Endothelial cell of umbilical vein (primary cell): ENCODE measurements at regions not wholly inside any gene's neighbourhood (a gene's known extent, or its start where the extent isn't known, plus 50 kb on each side); places are given as distances from the start of the nearest gene placed in this dataset.

ENCODE experiments used
- BruUV-seq: library from RNA; stranded (reverse); fragments of 400-500 nt; replicated peaks from 2 replicates; lab custom pipeline; 2021; lab: Mats Ljungman, UMichigan
- CTCF ChIA-PET: fragments of 300-600, 350-600 bp; sonication (Branson Sonifier 250); formaldehyde crosslinking; loops from one replicate; lab custom pipeline; 2021; ENCODE audit warnings: antibody characterized with exemption, inconsistent platforms; lab: Charles Lee
- POLR2A ChIA-PET: fragments of 300-600, 350-600 bp; sonication (Branson Sonifier 250); formaldehyde crosslinking; loops from one replicate; lab custom pipeline; 2021; ENCODE audit warnings: antibody characterized with exemption, inconsistent platforms; lab: Charles Lee
- DNase-seq: peaks from one replicate; pipeline ENCODE4 v3.0.0-alpha.2; 2011; ENCODE audit warnings: low read depth, low spot score
- FAIRE-seq: peaks from 2 replicates; lab custom pipeline; 2011; peaks lifted over from hg19 to GRCh38; lab: Jason Lieb, UNC
- H2AFZ ChIP-seq: 2 replicates; pipeline ENCODE4 v1.6.0; 2012; ENCODE audit warnings: low read depth, low read length, control low read depth, inconsistent platforms
- H3K27ac ChIP-seq: 2 replicates; pipeline ENCODE4 v1.5.1; 2011; ENCODE audit warnings: low read depth, mild to moderate bottlenecking, control low read depth, low read length, moderate library complexity; ENCODE audit not compliant: insufficient read depth
- H3K27me3 ChIP-seq, 2 experiments: 2 replicates each; pipeline versions ENCODE4 v1.6.0 to v1.6.1; 2011; ENCODE audit warnings: low read length in 2 of 2, mixed read lengths in 1 of 2; ENCODE audit not compliant: control insufficient read depth in 2 of 2, insufficient read depth in 2 of 2
- H3K36me3 ChIP-seq, 2 experiments: 2 replicates in 1 of 2; 3 replicates in 1 of 2; pipeline ENCODE4 v1.5.1; 2011; ENCODE audit warnings: low read length in 2 of 2, mild to moderate bottlenecking in 1 of 2, moderate library complexity in 1 of 2; ENCODE audit not compliant: control insufficient read depth in 2 of 2, insufficient read depth in 2 of 2; ENCODE audit errors: extremely low read depth in 1 of 2
- H3K4me1 ChIP-seq: 3 replicates; pipeline ENCODE4 v1.5.1; 2011; ENCODE audit warnings: mild to moderate bottlenecking, low read length; ENCODE audit not compliant: control insufficient read depth, insufficient read depth; ENCODE audit errors: extremely low read depth
- H3K4me2 ChIP-seq: 2 replicates; pipeline ENCODE4 v1.6.1; 2011; ENCODE audit warnings: low read length, control low read depth, mixed read lengths; ENCODE audit not compliant: insufficient read depth
- H3K4me3 ChIP-seq, 3 experiments: fragments of 200-600 bp in 1 of 3; sonication (generic), shearing (Covaris generic) in 1 of 3; replicated peaks in 1 of 3; 2 replicates each; pipeline ENCODE4 v1.5.1; 2011 to 2016; ENCODE audit warnings: control low read depth in 3 of 3, low read length in 3 of 3, mild to moderate bottlenecking in 2 of 3, inconsistent platforms in 1 of 3, low read depth in 1 of 3, moderate library complexity in 1 of 3; ENCODE audit not compliant: insufficient read depth in 1 of 3
- H3K79me2 ChIP-seq: 2 replicates; pipeline ENCODE4 v1.6.0; 2012; ENCODE audit warnings: low read length, inconsistent platforms; ENCODE audit not compliant: control insufficient read depth, insufficient read depth
- H3K9ac ChIP-seq: replicated peaks from 2 replicates; pipeline ENCODE3; 2011; ENCODE audit warnings: low read length, control low read depth; ENCODE audit not compliant: insufficient read depth; ENCODE audit errors: extremely low read depth
- H3K9me1 ChIP-seq: replicated peaks from 3 replicates; pipeline ENCODE4 v1.6.0; 2011; ENCODE audit warnings: mild to moderate bottlenecking, low read length; ENCODE audit not compliant: control insufficient read depth, insufficient read depth; ENCODE audit errors: extremely low read depth
- H3K9me3 ChIP-seq: replicated peaks from 2 replicates; pipeline ENCODE4 v1.5.1; 2012; ENCODE audit warnings: low read length, inconsistent platforms; ENCODE audit not compliant: control insufficient read depth, insufficient read depth
- H4K20me1 ChIP-seq: replicated peaks from 2 replicates; pipeline ENCODE3; 2011; ENCODE audit warnings: mild to moderate bottlenecking, low read length; ENCODE audit not compliant: control insufficient read depth, insufficient read depth; ENCODE audit errors: extremely low read depth
- FOS ChIP-seq: IDR thresholded peaks from 2 replicates; pipeline ENCODE4 v1.6.1; 2011; ENCODE audit warnings: mild to moderate bottlenecking, low read length, moderate library complexity, borderline replicate concordance; ENCODE audit not compliant: insufficient read depth
- GATA2 ChIP-seq: IDR thresholded peaks from 2 replicates; pipeline ENCODE4 v1.7.0; 2011; ENCODE audit warnings: low read depth, mild to moderate bottlenecking, moderate library complexity, mixed read lengths, low read length; ENCODE audit not compliant: insufficient read length, insufficient read depth
- JUN ChIP-seq: IDR thresholded peaks from 2 replicates; pipeline ENCODE4 v1.6.1; 2011; ENCODE audit warnings: borderline replicate concordance, low read depth; ENCODE audit not compliant: insufficient read length, insufficient read depth
- MYC ChIP-seq: IDR thresholded peaks from one replicate; pipeline ENCODE4 v1.6.1; 2011; ENCODE audit warnings: mild to moderate bottlenecking, low read depth, low read length
- POLR2A ChIP-seq: IDR thresholded peaks from 2 replicates; pipeline ENCODE4 v1.6.1; 2012; ENCODE audit warnings: low read depth, mild to moderate bottlenecking, control low read depth, low read length
- POLR2AphosphoS5 ChIP-seq: IDR thresholded peaks from 2 replicates; pipeline ENCODE4 v1.6.1; 2012; ENCODE audit warnings: low read depth, mild to moderate bottlenecking, control low read depth, low read length, moderate library complexity; ENCODE audit not compliant: insufficient read depth
- dilution Hi-C: fragments of 300-500 bp; cut with MboI; formaldehyde crosslinking; loops from one replicate; pipeline ENCODE4 v1.15.0; 2019; ENCODE audit warnings: low sequenced_read_pairs; ENCODE audit not compliant: extremely low pct_ligation_motif_present
- intact Hi-C: fragments of 100-400 bp; cut with micrococcal nuclease; formaldehyde crosslinking; loops from one replicate; pipeline ENCODE4 v1.10.0; 2022
- TF ChIP-seq, protein P1 (sequence below), 2 donors: IDR thresholded peaks; 1 replicate in 1 of 2; 2 replicates in 1 of 2; pipeline ENCODE4 v1.5.1; 2011; ENCODE audit warnings: low read length in 2 of 2, mild to moderate bottlenecking in 2 of 2, moderate library complexity in 2 of 2, control low read depth in 1 of 2, inconsistent platforms in 1 of 2, low read depth in 1 of 2; ENCODE audit not compliant: insufficient read depth in 1 of 2; ENCODE audit errors: extremely low read depth in 1 of 2

DNA sequence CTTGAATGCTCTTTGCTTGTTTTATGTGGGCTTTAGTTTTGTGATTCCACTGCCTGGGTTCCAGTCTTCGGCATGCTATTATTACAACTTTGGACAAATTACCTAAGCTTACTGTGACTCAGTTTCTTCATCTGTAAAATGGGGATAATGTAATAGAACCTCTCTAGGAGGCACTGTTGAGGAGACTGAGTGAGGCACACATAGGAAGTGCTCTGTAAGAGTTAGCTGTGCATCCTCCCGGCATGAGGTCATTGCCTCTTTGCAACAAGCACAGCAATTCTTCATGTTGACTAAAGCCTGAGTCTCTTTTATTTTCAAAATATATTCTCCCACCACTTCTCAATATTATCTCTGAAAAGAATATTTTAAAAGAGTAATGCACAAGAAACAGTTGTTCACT, 227.4 kb downstream of the DLEU7 start:
- Histone ChIP-seq H3K27me3 (peaks cover 0 to 2% of the 10 kb centered on the region in 2 experiments), H3K9me1 (no peaks in the 10 kb centered on the region), H3K9ac (no peak overlapping the region), H3K4me1 (peaks cover 21% of the 10 kb centered on the region), H4K20me1 (no peaks in the 10 kb centered on the region), H3K4me2 (no peak overlapping the region), H3K36me3 (no peaks in the 10 kb centered on the region), H2AFZ (no peak overlapping the region), H3K27ac (no peak overlapping the region), H3K9me3 (no peaks in the 10 kb centered on the region), H3K4me3 (no peak overlapping the region), H3K79me2 (no peaks in the 10 kb centered on the region)
- TF ChIP-seq JUN, result no peak
- TF ChIP-seq GATA2, result no peak
- TF ChIP-seq FOS, result peak; percentile 63
- FAIRE-seq, result peak; percentile 55
- dilution Hi-C loops (no loop called here), intact Hi-C loops (loop anchor here (5.0 kb wide), 1 partner anchor 534 kb away; no protein-coding TSS in a partner anchor)
- CTCF ChIA-PET, result interaction anchor here (1.3 to 2.4 kb wide), 4 partner anchors 14 to 619 kb away, joined by 3 to 5 read pairs (median 4); no protein-coding TSS in a partner anchor
- POLR2A ChIA-PET, result no interaction called here
- peak; percentile 21 for DNase-seq
- BruUV-seq, result no TSS peak

DNA sequence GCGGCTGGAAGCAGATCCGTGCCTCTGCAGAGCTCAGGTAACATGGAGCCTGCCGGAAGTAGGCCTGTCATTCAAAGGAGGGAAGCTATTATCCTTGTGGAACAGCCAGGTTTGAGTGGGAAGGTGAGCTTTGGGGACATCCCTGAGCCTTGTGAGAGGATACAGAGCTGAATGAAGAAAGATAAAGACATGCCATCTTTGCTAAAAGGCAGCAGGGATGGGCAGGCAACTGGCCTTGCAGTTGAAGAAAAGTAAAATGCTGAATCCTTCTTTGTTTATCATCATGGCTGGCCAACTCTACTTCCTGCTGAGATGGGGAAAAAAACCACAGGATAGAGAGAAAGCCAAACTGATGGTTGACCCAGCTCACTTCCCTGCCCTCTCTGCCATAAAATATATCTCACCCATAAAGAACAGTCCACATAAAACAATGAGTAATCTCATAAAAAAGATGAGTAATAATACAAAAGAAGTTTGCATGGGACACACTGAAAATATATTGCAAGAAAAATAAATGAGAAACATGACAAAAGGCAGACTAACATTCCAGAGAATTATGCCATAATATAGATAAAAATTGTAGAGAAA, 226.3 kb downstream of the DLEU7 start:
- no peaks in the 10 kb centered on the region for H3K79me2 ChIP-seq
- no TSS peak for BruUV-seq
- H3K4me3 ChIP-seq, result no peak overlapping the region
- H3K9me1 ChIP-seq, result no peaks in the 10 kb centered on the region
- intact Hi-C loops, result loop anchor here (1.0 to 5.0 kb wide), 2 partner anchors 67 to 535 kb away; no protein-coding TSS in a partner anchor
- H3K4me1 ChIP-seq, result peaks cover 21% of the 10 kb centered on the region
- H3K27ac ChIP-seq, result peak overlapping the region; percentile 51
- TF ChIP-seq POLR2A (no peak), GATA2 (peak; percentile 87), POLR2AphosphoS5 (peak; percentile 66), MYC (no peak), FOS (peak; percentile 81), JUN (peak; percentile 65)
- TF ChIP-seq, protein P1, sequence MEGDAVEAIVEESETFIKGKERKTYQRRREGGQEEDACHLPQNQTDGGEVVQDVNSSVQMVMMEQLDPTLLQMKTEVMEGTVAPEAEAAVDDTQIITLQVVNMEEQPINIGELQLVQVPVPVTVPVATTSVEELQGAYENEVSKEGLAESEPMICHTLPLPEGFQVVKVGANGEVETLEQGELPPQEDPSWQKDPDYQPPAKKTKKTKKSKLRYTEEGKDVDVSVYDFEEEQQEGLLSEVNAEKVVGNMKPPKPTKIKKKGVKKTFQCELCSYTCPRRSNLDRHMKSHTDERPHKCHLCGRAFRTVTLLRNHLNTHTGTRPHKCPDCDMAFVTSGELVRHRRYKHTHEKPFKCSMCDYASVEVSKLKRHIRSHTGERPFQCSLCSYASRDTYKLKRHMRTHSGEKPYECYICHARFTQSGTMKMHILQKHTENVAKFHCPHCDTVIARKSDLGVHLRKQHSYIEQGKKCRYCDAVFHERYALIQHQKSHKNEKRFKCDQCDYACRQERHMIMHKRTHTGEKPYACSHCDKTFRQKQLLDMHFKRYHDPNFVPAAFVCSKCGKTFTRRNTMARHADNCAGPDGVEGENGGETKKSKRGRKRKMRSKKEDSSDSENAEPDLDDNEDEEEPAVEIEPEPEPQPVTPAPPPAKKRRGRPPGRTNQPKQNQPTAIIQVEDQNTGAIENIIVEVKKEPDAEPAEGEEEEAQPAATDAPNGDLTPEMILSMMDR (IDR thresholded peaks at IDR 0.05; ENCODE audit: extremely low read depth in 1 of 2, insufficient read depth in 1 of 2, low read depth in 1 of 2, low read length in 2 of 2), result no peak
- H3K36me3 ChIP-seq, result no peaks in the 10 kb centered on the region
- H3K9me3 ChIP-seq, result no peaks in the 10 kb centered on the region
- peak; percentile 92 for DNase-seq
- POLR2A ChIA-PET, result no interaction called here
- no peaks in the 10 kb centered on the region for H4K20me1 ChIP-seq
- CTCF ChIA-PET, result interaction anchor here (0.6 to 2.4 kb wide), 7 partner anchors 12 to 620 kb away, joined by 3 to 6 read pairs (median 4); no protein-coding TSS in a partner anchor
- H2AFZ ChIP-seq, result peak overlapping the region; percentile 23
- peak overlapping the region; percentile 59 for H3K4me2 ChIP-seq
- no peaks in the 10 kb centered on the region for H3K27me3 ChIP-seq
- peak; percentile 91 for FAIRE-seq
- H3K9ac ChIP-seq, result peak overlapping the region; percentile 26
- dilution Hi-C loops, result no loop called here
